Stimulated activated effector memory CD8-positive, alpha-beta T cell treated with anti-CD3 and anti-CD28 coated beads, Interleukin-12 subunit alpha, Interleukin-12 subunit beta, amount 100 ng/mL, for 72 hours (primary cell): ENCODE measurements at regions not wholly inside any gene's neighbourhood (a gene's known extent, or its start where the extent isn't known, plus 50 kb on each side); places are given as distances from the start of the nearest gene placed in this dataset.
"Not testable (repeated sequence)": the region's sequence is repeated elsewhere in the genome, so short reads cannot be mapped to it uniquely, and the experiment has no call there.

ENCODE experiments used
- ATAC-seq: fragments of 150-1000 bp; cut with Tn5 transposase; 2 replicates; pipeline ENCODE4 v1.10.0; 2021
- DNase-seq, 2 donors: peaks; one replicate each; pipeline ENCODE4 v3.0.0; 2021 to 2022; ENCODE audit warnings: low spot score in 2 of 2
- H3K27ac Mint-ChIP-seq: one replicate; pipeline ENCODE4 v1.8.0; 2022; ENCODE audit warnings: mild to moderate bottlenecking, mixed read lengths
- H3K36me3 Mint-ChIP-seq: one replicate; pipeline ENCODE4 v1.8.0; 2022; ENCODE audit warnings: mild to moderate bottlenecking, mixed read lengths
- H3K4me1 Mint-ChIP-seq: one replicate; pipeline ENCODE4 v1.8.0; 2022; ENCODE audit warnings: mixed read lengths
- H3K4me3 Mint-ChIP-seq: one replicate; pipeline ENCODE4 v1.8.0; 2022; ENCODE audit warnings: mild to moderate bottlenecking, mixed read lengths
- H3K9me3 Mint-ChIP-seq: one replicate; pipeline ENCODE4 v1.8.0; 2022; ENCODE audit warnings: mixed read lengths

- ATAC-seq (peak; percentile 24), DNase-seq (no peak)
- no peaks in the 10 kb centered on the region for H3K36me3 Mint-ChIP-seq
- no peaks in the 10 kb centered on the region for H3K4me1 Mint-ChIP-seq
- H3K4me3 Mint-ChIP-seq: no peak overlapping the region
- peaks cover 10% of the 10 kb centered on the region for H3K9me3 Mint-ChIP-seq
- no peak overlapping the region for H3K27ac Mint-ChIP-seq
These were observed 226.8 kb upstream of the ALG10 start for GRCh38 chr12:33795536-33795935.

GRCh38 chr12:33813536-33813935 lies 208.8 kb upstream of the ALG10 start:
- no peak for ATAC-seq
- H3K27ac Mint-ChIP-seq: no peak overlapping the region
- H3K9me3 Mint-ChIP-seq: peaks cover 15% of the 10 kb centered on the region
- no peak overlapping the region for H3K4me3 Mint-ChIP-seq
- no peaks in the 10 kb centered on the region for H3K36me3 Mint-ChIP-seq
- H3K4me1 Mint-ChIP-seq: no peaks in the 10 kb centered on the region
- no peak for DNase-seq

- ATAC-seq (peak; percentile 19), DNase-seq (no peak)
- Mint-ChIP-seq H3K36me3 (no peaks in the 10 kb centered on the region), H3K4me1 (no peaks in the 10 kb centered on the region), H3K27ac (no peak overlapping the region), H3K4me3 (no peak overlapping the region), H3K9me3 (peaks cover 17% of the 10 kb centered on the region)
These were observed 204.6 kb upstream of the ALG10 start for GRCh38 chr12:33817713-33818112.

- Mint-ChIP-seq H3K36me3 (no peaks in the 10 kb centered on the region), H3K4me1 (no peaks in the 10 kb centered on the region), H3K27ac (no peak overlapping the region), H3K4me3 (no peak overlapping the region), H3K9me3 (peaks cover 14% of the 10 kb centered on the region)
- DNase-seq: no peak
- peak; percentile 28 for ATAC-seq
These were observed 204.0 kb upstream of the ALG10 start for GRCh38 chr12:33818313-33818712.

GRCh38 chr12:33825442-33825841 lies 196.9 kb upstream of the ALG10 start:
- peaks cover 5% of the 10 kb centered on the region for H3K9me3 Mint-ChIP-seq
- no peak for DNase-seq
- H3K4me1 Mint-ChIP-seq: no peaks in the 10 kb centered on the region
- H3K4me3 Mint-ChIP-seq: no peak overlapping the region
- no peak overlapping the region for H3K27ac Mint-ChIP-seq
- no peak for ATAC-seq
- no peaks in the 10 kb centered on the region for H3K36me3 Mint-ChIP-seq

- Mint-ChIP-seq H3K9me3 (peaks cover 5% of the 10 kb centered on the region), H3K4me3 (no peak overlapping the region), H3K36me3 (no peaks in the 10 kb centered on the region), H3K27ac (no peak overlapping the region), H3K4me1 (no peaks in the 10 kb centered on the region)
- DNase-seq (no peak), ATAC-seq (no peak)
These were observed 196.2 kb upstream of the ALG10 start for GRCh38 chr12:33825986-33826602.

GRCh38 chr12:33828326-33828725 lies 194.0 kb upstream of the ALG10 start:
- ATAC-seq (no peak), DNase-seq (no peak)
- no peak overlapping the region for H3K4me3 Mint-ChIP-seq
- no peaks in the 10 kb centered on the region for H3K4me1 Mint-ChIP-seq
- H3K9me3 Mint-ChIP-seq: peaks cover 3% of the 10 kb centered on the region
- H3K36me3 Mint-ChIP-seq: no peaks in the 10 kb centered on the region
- no peak overlapping the region for H3K27ac Mint-ChIP-seq

GRCh38 chr12:33830070-33830469 lies 192.2 kb upstream of the ALG10 start:
- Mint-ChIP-seq H3K27ac (no peak overlapping the region), H3K4me1 (no peaks in the 10 kb centered on the region), H3K9me3 (peaks cover 3% of the 10 kb centered on the region), H3K36me3 (no peaks in the 10 kb centered on the region), H3K4me3 (no peak overlapping the region)
- DNase-seq: no peak
- ATAC-seq: no peak

- ATAC-seq (no peak), DNase-seq (no peak)
- peaks cover 3% of the 10 kb centered on the region for H3K9me3 Mint-ChIP-seq
- H3K4me3 Mint-ChIP-seq: no peak overlapping the region
- H3K4me1 Mint-ChIP-seq: no peaks in the 10 kb centered on the region
- H3K36me3 Mint-ChIP-seq: no peaks in the 10 kb centered on the region
- H3K27ac Mint-ChIP-seq: no peak overlapping the region
These were observed 189.4 kb upstream of the ALG10 start for GRCh38 chr12:33832900-33833299.

- no peak overlapping the region for H3K4me3 Mint-ChIP-seq
- peaks cover 7% of the 10 kb centered on the region for H3K9me3 Mint-ChIP-seq
- ATAC-seq: no peak
- H3K27ac Mint-ChIP-seq: no peak overlapping the region
- no peaks in the 10 kb centered on the region for H3K4me1 Mint-ChIP-seq
- DNase-seq: no peak
- H3K36me3 Mint-ChIP-seq: no peaks in the 10 kb centered on the region
These were observed 187.6 kb upstream of the ALG10 start for GRCh38 chr12:33834672-33835071.

GRCh38 chr12:33876618-33877017 lies 145.7 kb upstream of the ALG10 start:
- H3K36me3 Mint-ChIP-seq: no peaks in the 10 kb centered on the region
- H3K27ac Mint-ChIP-seq: no peak overlapping the region
- H3K4me1 Mint-ChIP-seq: no peaks in the 10 kb centered on the region
- H3K4me3 Mint-ChIP-seq: no peak overlapping the region
- ATAC-seq: no peak
- DNase-seq: no peak
- H3K9me3 Mint-ChIP-seq: peaks cover 18% of the 10 kb centered on the region

GRCh38 chr12:33892425-33892824 lies 129.9 kb upstream of the ALG10 start:
- Mint-ChIP-seq H3K4me1 (no peaks in the 10 kb centered on the region), H3K36me3 (no peaks in the 10 kb centered on the region), H3K27ac (no peak overlapping the region), H3K9me3 (peaks cover 7% of the 10 kb centered on the region), H3K4me3 (no peak overlapping the region)
- DNase-seq (no peak), ATAC-seq (no peak)

- peaks cover 22% of the 10 kb centered on the region for H3K9me3 Mint-ChIP-seq
- H3K4me3 Mint-ChIP-seq, H3K27ac Mint-ChIP-seq, H3K36me3 Mint-ChIP-seq, H3K4me1 Mint-ChIP-seq, DNase-seq, ATAC-seq: not testable (repeated sequence)
These were observed 101.8 kb upstream of the ALG10 start for GRCh38 chr12:33920460-33920859.

- Mint-ChIP-seq H3K4me3 (no peak overlapping the region), H3K27ac (no peak overlapping the region), H3K9me3 (peaks cover 12% of the 10 kb centered on the region), H3K36me3 (no peaks in the 10 kb centered on the region), H3K4me1 (no peaks in the 10 kb centered on the region)
- DNase-seq (no peak), ATAC-seq (no peak)
These were observed 96.2 kb upstream of the ALG10 start for GRCh38 chr12:33926095-33926494.

- H3K9me3 Mint-ChIP-seq, H3K27ac Mint-ChIP-seq, H3K4me3 Mint-ChIP-seq, ATAC-seq, DNase-seq, H3K36me3 Mint-ChIP-seq, H3K4me1 Mint-ChIP-seq: not testable (repeated sequence)
These were observed 84.6 kb upstream of the ALG10 start for GRCh38 chr12:33937669-33938068.

GRCh38 chr12:33942172-33942571 lies 80.1 kb upstream of the ALG10 start:
- Mint-ChIP-seq H3K36me3 (no peaks in the 10 kb centered on the region), H3K9me3 (no peaks in the 10 kb centered on the region), H3K27ac (no peak overlapping the region), H3K4me1 (no peaks in the 10 kb centered on the region), H3K4me3 (no peak overlapping the region)
- no peak for DNase-seq
- ATAC-seq: no peak
